Gastroesophageal sphincter (tissue), 3 donors: ENCODE measurements at regions not wholly inside any gene's neighbourhood (a gene's known extent, or its start where the extent isn't known, plus 50 kb on each side); places are given as distances from the start of the nearest gene placed in this dataset.

Source experiments
- CTCF ChIP-seq, 4 experiments: fragments of 200-600 bp in 2 of 4; fragments of 450-650 bp in 2 of 4; sonication (generic) in 1 of 4; IDR thresholded peaks; one replicate each; pipeline ENCODE4 v1.5.1; 2017 to 2019; ENCODE audit warnings: antibody characterized with exemption in 4 of 4, mild to moderate bottlenecking in 2 of 4, moderate library complexity in 2 of 4
- EP300 ChIP-seq: sonication (generic); formaldehyde crosslinking; IDR thresholded peaks from one replicate; pipeline ENCODE4 v1.6.1; 2017; ENCODE audit warnings: antibody characterized with exemption, mild to moderate bottlenecking
- POLR2A ChIP-seq, 2 donors: fragments of 450-650 bp; IDR thresholded peaks; one replicate each; pipeline ENCODE4 v1.6.1; 2017; ENCODE audit warnings: antibody characterized with exemption in 2 of 2, mild to moderate bottlenecking in 2 of 2, moderate library complexity in 1 of 2
- POLR2AphosphoS5 ChIP-seq: sonication (generic); formaldehyde crosslinking; IDR thresholded peaks from one replicate; pipeline ENCODE4 v1.6.1; 2017; ENCODE audit warnings: antibody characterized with exemption

- TF ChIP-seq CTCF (IDR thresholded peaks at IDR 0.05), result no peak
- no peak for TF ChIP-seq POLR2AphosphoS5
- TF ChIP-seq POLR2A (IDR thresholded peaks at IDR 0.05), result no peak
- TF ChIP-seq EP300, result no peak
Observed at GRCh38 chr10:30770816-30771215, 141.3 kb upstream of the LYZL2 start.
